Dermis blood vessel endothelial cell (primary cell): ENCODE measurements at regions not wholly inside any gene's neighbourhood (a gene's known extent, or its start where the extent isn't known, plus 50 kb on each side); places are given as distances from the start of the nearest gene placed in this dataset.
"Not testable (repeated sequence)": the region's sequence is repeated elsewhere in the genome, so short reads cannot be mapped to it uniquely, and the experiment has no call there.

Experiments
- DNase-seq: peaks from one replicate; pipeline ENCODE4 v3.0.0; 2010

DNA sequence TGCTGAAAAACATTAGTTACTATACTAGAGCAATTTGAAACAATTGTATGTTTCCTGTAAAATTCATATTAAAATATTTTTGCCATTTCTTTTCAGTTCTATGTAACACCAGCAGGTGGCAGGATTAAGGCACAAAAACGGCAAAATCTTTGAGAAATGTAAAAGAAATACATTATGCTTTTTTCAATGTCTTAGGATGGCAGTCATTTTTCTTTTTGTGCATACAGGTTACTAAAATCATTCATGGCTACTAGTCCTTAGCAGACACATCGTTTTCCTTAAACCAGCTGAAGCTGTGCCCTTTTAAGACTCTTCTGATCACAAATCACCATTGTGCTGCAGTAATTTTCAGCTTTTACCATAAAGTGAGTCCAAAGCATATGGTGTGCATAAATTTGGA lies 800.7 kb upstream of the SLITRK5 start:
- DNase-seq, result peak; percentile 11

DNA sequence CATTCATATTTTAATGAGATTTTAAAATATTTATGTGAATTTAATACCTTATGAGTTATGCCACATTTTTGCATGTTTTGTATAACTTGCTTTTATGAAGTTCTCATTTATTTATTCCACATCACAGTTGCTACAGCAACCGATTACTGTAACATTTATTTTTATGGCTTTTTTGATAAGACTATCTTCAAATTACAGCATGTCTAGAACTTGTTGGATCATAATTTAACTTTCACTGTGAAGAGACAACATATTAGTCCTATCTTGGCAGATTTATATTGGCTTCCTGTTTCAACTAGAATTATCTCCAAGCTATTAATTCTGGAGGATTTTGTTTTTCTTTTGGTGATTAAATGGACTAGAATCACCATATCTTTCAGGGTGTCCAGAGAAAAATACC lies 793.7 kb upstream of the SLITRK5 start:
- no peak for DNase-seq

DNA sequence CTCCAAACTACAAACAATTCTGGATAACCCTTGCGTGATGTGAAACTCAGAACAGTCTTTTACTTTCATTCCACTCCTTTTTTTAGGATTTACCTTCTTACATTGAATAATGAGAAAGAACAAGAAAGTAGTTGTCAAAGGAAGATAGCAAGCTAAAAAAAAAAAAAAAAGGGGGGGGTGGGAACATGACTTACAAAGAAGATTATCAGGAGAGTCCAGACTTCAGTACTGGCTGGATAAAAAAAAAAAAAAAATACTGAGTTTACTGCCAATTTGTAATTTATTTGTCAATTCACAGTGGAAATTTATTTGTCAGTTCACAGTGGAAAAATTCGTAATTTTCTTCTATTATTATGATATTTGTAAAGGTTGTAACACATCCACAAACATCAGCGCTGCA lies 792.4 kb upstream of the SLITRK5 start:
- DNase-seq, result no peak

DNA sequence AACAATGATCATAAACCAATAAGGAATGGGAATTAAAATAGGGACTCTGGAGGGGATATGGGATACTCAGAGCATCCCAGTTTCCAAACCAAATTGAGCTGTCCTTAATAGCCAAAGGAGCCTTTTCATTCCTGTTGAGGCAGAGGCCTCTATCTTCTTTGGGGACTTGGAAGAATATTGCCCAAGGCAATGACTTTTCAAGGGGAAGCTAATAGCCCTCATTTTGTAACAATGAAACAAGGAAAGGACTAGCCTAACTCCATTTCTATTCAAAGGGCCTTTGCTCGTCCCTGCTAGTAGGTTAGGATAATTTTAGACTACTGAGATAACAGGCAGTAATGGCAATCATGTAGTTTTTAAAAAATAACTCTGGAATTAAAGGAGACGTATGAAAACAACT lies 789.8 kb upstream of the SLITRK5 start:
- no peak for DNase-seq

DNA sequence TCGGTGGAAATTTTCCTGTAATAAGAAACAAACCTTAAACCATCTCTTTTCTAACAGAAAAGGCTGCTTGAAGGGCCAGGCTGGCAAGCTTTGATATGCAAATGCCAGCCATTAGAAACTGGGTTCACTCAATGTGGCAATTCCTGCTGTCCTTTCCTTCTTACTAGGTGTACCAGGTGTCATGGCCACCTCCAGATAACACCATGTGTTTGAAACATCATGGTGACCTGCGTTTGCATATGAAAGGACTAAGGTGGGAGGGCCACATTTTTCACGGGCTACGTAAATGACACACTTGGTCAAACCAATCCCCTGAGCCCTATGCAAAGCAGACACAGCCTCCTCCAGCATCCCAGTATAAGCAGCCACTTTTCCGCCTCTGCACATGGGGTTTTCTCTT lies 789.1 kb upstream of the SLITRK5 start:
- no peak for DNase-seq

DNA sequence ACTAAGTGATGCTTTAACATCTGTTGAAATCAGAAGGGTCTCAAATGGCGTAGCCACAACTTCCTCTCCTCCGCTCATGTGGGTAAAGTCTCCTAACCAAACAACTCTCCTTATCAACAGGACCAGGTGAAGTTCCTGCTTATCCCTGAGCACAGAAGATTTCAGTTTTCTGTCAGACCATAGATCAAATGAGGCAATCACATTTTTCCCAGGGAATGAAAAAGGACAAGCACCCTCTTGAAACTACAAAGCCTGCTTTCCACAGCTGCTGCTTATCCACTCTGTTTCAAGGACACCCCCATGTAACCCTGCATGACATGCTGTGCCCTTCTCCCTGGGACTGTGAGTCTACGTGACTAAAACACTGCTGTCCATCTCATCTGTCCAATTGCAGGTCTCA lies 788.3 kb upstream of the SLITRK5 start:
- no peak for DNase-seq

DNA sequence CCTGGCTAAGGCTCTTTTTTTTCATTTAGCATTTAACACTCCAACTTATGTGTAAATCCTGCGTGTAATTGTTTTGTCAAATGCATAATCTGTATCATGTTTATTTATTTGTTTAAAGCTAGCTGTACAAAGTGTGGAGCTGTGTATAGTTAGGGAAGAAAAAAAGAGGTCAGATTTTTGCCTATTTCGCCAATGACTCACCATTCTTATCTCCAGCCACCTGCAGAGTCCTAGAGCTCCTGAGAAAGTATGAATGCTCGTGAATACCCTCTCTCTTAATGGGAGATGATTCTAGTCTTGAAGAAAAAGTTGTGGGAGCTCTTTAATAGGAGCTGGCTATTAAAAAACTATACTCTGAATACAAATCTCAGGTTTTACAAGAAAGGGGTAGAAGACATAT lies 778.8 kb upstream of the SLITRK5 start:
- DNase-seq, result no peak

DNA sequence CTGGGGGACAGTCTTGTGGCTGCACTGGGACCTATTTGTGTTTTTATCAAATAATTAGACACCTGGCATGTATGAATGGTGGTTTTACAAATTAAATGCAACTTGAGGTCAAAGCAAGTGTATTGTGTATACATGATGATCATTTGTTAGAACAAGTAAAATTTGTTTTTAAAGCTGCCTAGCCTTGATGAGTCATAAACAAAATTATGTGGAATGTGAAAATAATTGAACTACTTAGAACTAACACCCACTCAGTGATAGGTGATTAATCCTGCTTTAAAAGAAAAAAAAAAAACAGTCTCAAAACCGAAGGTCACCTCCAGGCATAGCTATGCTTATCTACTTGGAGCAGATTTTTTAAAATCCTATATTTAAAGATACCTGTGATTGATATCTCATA lies 770.3 kb upstream of the SLITRK5 start:
- no peak for DNase-seq

DNA sequence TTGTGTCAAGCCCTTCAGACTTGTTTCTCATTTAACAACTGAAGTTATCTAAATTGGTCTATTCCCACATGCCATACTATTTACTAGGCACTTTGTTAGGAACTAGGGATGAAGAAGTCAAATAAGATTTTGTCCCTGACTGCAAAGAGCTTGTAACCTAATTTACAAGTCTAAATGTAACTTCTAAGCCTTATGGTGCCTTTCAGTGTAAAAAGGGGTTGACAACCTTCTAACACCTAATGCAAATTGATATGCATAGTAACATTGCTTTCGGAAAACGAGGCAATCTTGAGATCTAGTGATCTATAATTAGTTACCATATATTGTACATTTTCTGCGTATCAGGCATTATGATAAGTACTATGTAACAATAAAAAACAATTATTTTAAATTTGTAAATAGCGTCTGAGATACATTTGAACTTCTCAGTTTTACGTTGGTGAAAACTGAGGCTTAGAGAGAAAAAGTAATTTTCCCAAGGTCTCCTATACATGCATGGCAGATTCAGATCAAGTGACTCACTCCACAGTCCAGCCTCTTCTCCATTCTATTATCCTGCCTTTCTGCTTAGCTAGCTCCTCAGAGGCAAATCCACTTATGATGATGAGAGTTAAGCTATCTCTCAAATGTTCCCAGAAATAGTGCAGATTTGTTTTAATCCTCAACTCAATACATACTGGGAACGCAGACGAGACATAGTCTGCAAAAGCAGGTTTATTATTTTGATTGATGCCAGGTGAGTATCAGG lies 764.9 kb upstream of the SLITRK5 start:
- no peak for DNase-seq

DNA sequence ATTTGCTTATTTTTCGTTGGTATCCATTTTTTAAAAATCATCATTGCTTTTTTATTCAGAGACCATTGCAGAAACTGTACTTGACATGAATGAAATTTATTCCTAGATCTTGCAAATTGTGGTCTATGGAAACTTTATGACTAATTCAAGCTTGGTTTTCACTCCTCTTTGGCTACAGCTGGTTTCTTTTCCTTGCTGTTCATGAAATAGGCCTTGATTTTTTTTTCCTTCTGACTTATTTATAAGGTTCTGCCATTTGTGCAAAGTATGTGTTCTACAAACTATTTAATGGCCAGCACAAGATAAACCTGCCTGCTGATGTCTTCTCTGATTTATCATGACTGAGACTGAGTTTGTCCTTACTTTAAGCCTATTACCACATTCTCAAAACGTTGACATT lies 764.0 kb upstream of the SLITRK5 start:
- DNase-seq, result no peak

DNA sequence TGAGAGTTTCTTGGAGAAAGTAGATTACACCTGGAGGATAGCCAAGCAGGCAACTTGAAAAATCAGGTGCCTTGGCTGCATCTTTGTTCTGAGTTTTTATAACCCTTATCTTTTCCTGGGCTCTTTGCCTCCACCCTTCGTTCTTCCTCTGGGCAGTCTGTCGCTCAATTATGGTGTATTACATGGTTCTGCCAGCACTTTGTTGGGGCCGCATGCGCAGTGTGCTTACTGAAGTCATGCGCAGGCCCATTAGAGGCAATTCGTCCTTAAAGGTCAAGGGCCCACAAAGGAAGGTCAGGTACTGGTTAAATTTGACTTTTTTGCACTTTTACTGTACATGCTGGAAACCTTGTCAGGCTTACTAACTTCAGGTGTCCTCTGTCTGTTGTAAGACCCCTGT lies 761.9 kb upstream of the SLITRK5 start:
- DNase-seq, result no peak

DNA sequence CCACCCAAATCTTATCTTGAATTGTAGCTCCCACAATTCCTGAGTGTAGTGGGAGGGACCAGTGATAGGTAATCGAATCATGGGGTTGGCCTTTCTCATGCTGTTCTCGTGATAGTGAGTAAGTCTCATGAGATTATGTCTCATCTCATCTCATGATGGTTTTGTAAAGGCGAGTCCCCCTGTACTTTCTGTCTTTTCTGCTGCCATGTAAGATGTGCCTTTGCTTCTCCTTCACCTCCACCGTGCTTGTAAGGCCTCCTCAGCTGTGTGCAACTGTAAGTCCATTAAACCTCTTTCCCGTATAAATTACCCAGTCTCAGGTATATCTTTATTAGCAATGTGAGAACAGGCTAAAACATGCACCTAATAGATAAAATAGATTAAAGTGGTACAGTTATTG lies 756.4 kb upstream of the SLITRK5 start:
- DNase-seq, result no peak

DNA sequence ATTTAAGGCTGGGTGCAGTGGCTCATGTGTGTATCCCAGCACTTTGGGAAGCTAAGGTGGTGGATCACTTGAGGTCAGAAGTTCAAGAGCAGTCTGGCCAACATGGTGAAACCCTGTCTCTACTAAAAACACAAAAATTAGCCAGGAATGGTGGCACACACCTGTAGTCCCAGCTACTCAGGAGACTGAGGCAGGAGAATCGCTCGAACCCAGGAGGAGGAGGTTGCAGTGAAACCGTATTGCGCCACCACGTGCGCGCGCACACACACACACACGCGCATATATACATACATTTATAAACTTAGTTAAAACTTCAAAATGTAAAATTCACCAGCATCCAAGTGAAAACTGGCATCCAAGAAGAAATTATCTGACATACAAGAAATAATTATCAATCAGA lies 753.7 kb upstream of the SLITRK5 start:
- not testable (repeated sequence) for DNase-seq

DNA sequence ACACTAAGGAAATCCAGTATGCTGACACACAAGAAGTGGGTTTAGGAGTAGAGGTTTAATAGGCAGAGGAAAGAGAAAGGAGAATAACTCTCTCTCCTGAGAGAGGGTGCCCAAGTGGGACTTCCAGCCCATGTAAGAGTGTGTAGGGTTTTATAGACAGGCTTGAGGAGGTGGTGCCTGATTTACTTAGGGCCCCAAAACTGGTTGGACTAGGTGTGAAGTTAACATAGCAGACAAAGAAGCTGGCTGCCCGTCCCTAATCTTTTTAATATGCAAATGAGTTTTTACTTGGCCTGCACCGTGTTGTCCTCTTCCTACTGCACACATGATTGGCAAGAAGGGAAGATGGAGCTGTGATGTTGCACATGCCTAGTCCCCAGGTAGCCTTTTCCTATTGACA lies 752.5 kb upstream of the SLITRK5 start:
- DNase-seq, result no peak

DNA sequence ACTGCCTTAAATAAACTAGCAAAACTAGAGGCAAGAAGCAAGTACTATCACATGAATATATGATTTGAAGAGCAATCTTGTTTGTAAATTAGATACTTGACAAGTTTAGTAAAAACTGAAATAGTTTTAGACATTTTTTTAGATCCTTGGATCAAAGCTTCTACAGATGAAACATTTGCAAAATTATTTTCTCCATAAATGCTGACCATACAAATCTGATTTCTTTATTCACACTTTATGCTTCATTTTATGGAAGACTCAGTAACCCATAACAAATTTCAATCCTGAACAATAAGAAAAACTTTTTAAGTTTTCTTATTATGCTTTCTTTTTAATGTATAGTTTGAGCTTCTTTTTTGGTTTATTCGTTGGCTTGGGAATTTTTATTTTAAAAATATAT lies 750.2 kb upstream of the SLITRK5 start:
- DNase-seq, result no peak

DNA sequence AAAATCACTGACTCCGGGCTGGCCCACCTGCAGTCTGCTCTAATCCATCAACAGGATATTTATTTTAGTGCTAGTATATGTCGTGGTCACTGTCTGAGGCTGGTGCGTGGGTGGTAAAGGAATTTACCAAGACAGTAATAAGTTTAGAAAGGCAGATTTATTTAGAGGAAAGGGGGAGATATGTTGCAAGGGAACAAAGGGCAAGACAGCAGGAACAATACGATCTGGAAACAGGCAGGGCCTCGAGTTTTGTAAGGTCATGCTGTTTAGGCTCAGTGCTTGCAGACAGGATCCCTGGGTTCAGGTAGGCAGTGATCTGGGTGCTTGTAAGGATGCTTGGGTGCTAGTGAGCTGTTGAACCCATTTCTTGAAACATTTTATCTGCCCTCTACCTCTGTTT lies 748.2 kb upstream of the SLITRK5 start:
- DNase-seq, result no peak

DNA sequence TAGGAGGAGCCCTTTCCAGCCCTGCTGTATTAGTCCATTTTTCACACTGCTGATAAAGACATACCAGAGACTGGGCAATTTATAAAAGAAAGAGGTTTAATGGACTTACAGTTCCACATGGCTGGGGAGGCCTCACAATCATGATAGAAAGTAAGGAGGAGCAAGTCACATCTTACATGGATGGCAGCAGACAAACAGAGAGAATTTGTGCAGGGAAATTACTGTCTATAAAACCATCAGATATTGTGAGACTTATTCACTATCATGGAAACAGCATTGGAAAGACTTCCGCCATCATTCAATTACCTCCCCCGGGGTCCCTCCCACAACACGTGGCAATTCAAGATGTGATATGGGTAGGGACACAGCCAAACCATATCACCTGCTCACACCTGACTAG lies 744.3 kb upstream of the SLITRK5 start:
- not testable (repeated sequence) for DNase-seq

DNA sequence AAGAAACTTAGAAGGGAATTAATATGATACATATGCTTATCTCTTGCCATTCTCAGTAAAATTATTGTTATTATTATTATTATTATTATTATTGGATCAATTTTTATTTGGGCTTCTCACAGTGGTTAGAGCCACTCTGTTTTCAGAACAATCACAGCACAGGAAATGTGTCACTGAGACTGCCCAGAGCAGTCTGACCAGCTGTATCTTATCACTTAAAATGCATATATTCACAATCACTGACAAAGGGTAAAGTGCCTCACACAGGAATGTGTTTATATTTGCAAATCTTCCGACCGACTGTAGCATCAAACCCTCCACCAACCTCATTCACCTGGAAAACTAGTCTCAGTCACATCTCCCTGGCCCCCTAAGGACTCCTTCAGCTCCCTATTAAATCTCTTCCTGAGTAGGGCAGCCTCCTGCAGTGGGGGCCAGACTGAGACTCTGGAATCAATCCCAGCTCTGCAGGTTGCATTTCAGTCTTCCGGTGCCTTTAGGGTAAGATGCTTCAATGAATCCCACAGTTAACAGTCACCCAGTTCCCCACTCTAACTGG lies 738.3 kb upstream of the SLITRK5 start:
- no peak for DNase-seq

DNA sequence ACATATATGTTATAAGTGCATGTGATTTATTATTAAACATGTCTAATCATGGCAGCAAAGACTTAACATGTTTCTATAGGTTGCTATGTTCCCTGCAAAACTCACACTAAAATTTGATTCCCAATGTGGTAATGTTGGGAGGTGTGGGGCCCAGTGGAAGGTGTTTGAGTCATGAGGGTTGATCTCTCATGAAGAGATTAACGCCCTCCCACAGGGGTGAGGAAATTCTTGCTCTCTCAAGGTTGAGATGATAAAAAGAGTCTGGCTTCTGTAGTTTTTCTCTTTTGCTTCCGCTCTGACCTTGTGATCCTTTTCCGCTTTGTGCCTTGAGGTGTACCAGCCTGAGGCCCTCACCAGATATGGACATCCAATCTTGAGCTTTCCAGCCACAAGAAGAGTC lies 737.5 kb upstream of the SLITRK5 start:
- no peak for DNase-seq

DNA sequence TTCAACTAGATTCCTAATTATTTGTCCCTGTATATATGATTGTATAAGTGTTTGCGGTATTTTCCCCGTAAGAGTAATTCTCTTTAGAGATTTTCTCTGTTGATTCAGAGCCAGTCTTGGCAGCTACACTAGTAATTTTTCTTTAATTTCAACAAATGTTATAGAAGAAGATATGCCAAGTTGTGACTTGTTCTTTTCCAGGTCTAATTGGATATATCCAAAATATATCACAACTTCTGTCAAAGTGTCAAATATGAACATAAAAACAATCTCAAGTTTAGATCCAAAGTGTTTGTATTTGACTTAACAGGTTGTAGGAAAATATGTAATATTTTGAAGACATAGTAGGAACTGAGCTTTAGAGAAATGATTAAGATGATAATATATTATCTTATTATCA lies 733.9 kb upstream of the SLITRK5 start:
- DNase-seq, result no peak

DNA sequence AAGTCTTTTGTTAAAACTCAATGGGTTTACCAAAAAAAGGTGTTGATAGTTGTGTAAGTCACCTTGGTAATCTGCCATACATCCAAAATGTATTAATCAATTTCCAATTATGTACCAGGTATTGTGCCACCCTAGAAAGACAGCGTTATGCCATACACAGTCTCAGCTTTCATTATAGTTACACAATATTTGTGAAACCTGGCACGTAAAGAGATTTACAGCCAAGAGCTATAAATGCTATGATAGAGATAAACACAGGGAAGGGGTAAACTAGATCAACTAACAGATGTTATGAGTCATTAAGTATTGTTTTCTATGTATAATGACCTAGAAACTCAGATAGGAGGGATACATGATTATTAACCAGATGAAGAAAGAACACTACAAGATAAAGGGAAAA lies 725.6 kb upstream of the SLITRK5 start:
- DNase-seq, result no peak

DNA sequence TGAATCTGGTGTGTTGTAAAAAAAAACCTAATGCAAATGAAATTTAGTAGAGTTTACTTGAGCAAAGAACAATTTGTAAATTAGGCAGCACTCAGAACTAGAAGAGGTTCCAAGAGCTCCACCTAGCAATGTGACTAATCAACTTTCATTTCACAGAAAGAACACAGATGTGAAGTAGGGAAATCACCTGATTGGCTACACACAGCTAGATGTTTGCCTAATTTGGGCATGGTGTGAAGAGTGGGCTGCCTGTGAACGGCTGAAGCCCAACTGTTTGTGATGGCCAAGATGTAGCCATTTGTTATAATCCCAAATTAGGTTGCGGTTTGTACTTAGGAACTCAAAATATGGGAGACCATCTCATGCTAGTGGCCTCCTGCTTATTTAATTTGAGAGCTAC lies 724.4 kb upstream of the SLITRK5 start:
- no peak for DNase-seq

DNA sequence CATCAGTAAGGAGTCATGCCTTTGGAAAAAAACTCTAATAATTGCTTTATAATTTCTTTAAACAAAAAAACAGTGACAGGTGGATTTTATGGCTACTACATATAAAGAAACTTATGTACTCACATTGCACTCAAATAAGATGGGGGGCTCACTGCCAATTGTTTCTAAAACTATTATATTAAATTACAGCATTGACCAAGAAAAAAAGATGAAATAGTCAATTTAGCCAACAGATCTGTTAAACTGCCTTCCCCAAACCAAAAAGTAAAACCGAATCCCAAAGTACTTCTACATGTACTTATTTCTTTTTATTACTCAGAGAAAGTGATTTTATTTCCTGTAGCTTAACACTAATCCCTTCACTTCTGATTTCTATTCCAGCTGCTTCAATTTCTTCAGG lies 716.8 kb upstream of the SLITRK5 start:
- no peak for DNase-seq

DNA sequence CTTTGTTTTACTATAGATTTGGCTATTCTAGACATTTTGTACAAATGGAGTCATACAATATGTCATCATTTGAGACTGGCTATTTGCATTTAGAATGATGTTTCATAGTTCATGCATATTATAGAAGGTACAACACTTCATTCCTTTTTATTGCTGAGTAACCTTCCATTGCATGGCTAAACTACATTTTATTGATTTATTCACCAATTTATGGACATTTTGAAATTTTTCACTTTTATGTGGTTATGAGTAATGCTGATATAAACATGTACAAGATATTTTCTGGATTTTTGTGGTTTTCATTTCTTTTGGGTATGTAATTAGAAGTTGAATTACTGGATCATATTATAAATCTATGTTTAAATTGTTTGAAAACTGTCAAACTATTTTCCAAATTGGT lies 710.3 kb upstream of the SLITRK5 start:
- DNase-seq, result no peak
